Heart left ventricle (tissue), 16 donors: ENCODE measurements at regions not wholly inside any gene's neighbourhood (a gene's known extent, or its start where the extent isn't known, plus 50 kb on each side); places are given as distances from the start of the nearest gene placed in this dataset.

Source experiments
- ATAC-seq, 4 donors: fragments of 200-7000 bp; cut with Tn5 transposase; one replicate each; pipeline ENCODE4 v1.9.1; 2020 to 2022; ENCODE audit warnings: moderate library complexity in 4 of 4, mild to moderate bottlenecking in 3 of 4, moderate number of reproducible peaks in 1 of 4
- DNase-seq, 5 donors: peaks; one replicate each; pipeline ENCODE4 v3.0.0-alpha.2; 2020
- H3K27ac ChIP-seq, 12 donors: fragments of 200-600 bp; sonication (generic) in 4 of 12; one replicate each; pipeline versions ENCODE4 v1.5.0 to v1.8.0; 2016 to 2022; ENCODE audit warnings: mild to moderate bottlenecking in 2 of 12
- H3K27me3 ChIP-seq, 9 donors: fragments of 200-600 bp; sonication (generic) in 2 of 9; one replicate each; pipeline versions ENCODE4 v1.5.1 to v1.8.0; 2016 to 2022; ENCODE audit warnings: mild to moderate bottlenecking in 3 of 9
- H3K36me3 ChIP-seq, 9 donors: fragments of 200-600 bp; sonication (generic) in 2 of 9; one replicate each; pipeline versions ENCODE4 v1.5.0 to v1.8.0; 2018 to 2022; ENCODE audit warnings: mild to moderate bottlenecking in 2 of 9
- H3K4me1 ChIP-seq, 12 donors: fragments of 200-600 bp; sonication (generic) in 4 of 12; one replicate each; pipeline versions ENCODE4 v1.5.0 to v1.8.0; 2016 to 2022; ENCODE audit warnings: mild to moderate bottlenecking in 3 of 12
- H3K4me3 ChIP-seq, 12 donors: fragments of 200-600 bp; sonication (generic) in 4 of 12; one replicate each; pipeline versions ENCODE4 v1.5.0 to v1.8.0; 2017 to 2022; ENCODE audit warnings: mild to moderate bottlenecking in 9 of 12, moderate library complexity in 4 of 12
- H3K9me3 ChIP-seq, 12 donors: fragments of 200-600 bp; sonication (generic) in 4 of 12; one replicate each; pipeline versions ENCODE4 v1.5.0 to v1.8.0; 2016 to 2022; ENCODE audit warnings: mild to moderate bottlenecking in 1 of 12
- CTCF ChIP-seq, 12 donors: fragments of 200-600 bp; sonication (generic) in 4 of 12; IDR thresholded peaks; one replicate each; pipeline versions ENCODE4 v1.5.0 to v1.8.0; 2018 to 2022; ENCODE audit warnings: antibody characterized with exemption in 12 of 12, mild to moderate bottlenecking in 5 of 12
- POLR2A ChIP-seq, 2 donors: fragments of 450-650 bp; IDR thresholded peaks; one replicate each; pipeline ENCODE4 v1.6.1; 2017; ENCODE audit warnings: antibody characterized with exemption in 2 of 2, mild to moderate bottlenecking in 2 of 2, moderate library complexity in 2 of 2
- WGBS, 4 donors: extraction: QIAGEN DNeasy Blood & Tissue Kit in 2 of 4; methylation state at CpG; one replicate each; pipeline versions ENCODE4 v1.1.5 to v1.1.7; 2013 to 2018; 5-methylcytosine and 5-hydroxymethylcytosine counted together
- intact Hi-C, 10 donors: fragments of 100-400 bp; cut with DNase I; formaldehyde crosslinking; loops; one replicate each; pipeline versions ENCODE4 v1.11.1 to v1.14.2; 2022
- donor health status: ischemic (EF 13 %, LVEDD 7.1; RV severe dilation, severe dysfunction).
- donor health status: healthy with polysubstance abuse.
- donor health status: DM: no; HTN: yes; CAD: no.
- donor health status: DM: no; HTN: no; CAD: no.
- donor health status: ischemic (EF 25% LVEDD 6.9; RV normal size, moderate dysfunction).
- donor health status: ischemic (EF 25% LVEDD 5.7; RV mildly dilated, moderate dysfunction).
- donor health status: healthy.
- donor health status: DM: yes; HTN: yes; CAD: no.
- donor health status: ischemic (EF 35%, LVEDD 5.7; RV mildly dilated, moderate dysfunction).
- donor health status: nonischemic (EF 11% LVEDD 7.7; RV severe dilation, severe dysfunction).
- donor health status: DM: yes; HTN: yes; CAD: no.
- donor health status: PGD.
- donor health status: ischemic (EF 29% LVEDD 5.4; RV normal size, mild dysfunction).
- donor health status: nonischemic (EF 23%, LVEDD 6.1; RV moderate dilation, normal function).

- DNase-seq (no peak), ATAC-seq (no peak)
- TF ChIP-seq CTCF (IDR thresholded peaks at IDR 0.05) (no peak), POLR2A (IDR thresholded peaks at IDR 0.05) (no peak)
- Histone ChIP-seq H3K36me3 (no peaks in the 10 kb centered on the region), H3K9me3 (peaks cover 0 to 15% (median 4%) of the 10 kb centered on the region in 12 donors), H3K4me1 (no peaks in the 10 kb centered on the region), H3K27me3 (peaks cover 0 to 5% (median 0%) of the 10 kb centered on the region in 9 donors), H3K27ac (no peak overlapping the region), H3K4me3 (no peak overlapping the region)
- intact Hi-C loops, result no loop called here
- 70 to 79% (median 73%) methylated on average over 4 of the region's 4 CpGs for WGBS, 4 donors
These were observed 61.4 kb downstream of the ZXDA start for GRCh38 chrX:57848857-57849256.

- peaks cover 0 to 3% (median 0%) of the 10 kb centered on the region in 9 donors for H3K27me3 ChIP-seq
- no peaks in the 10 kb centered on the region for H3K9me3 ChIP-seq
- H3K4me1 ChIP-seq, result no peaks in the 10 kb centered on the region
- no peak overlapping the region for H3K4me3 ChIP-seq
- DNase-seq (no peak), ATAC-seq (no peak)
- TF ChIP-seq POLR2A (IDR thresholded peaks at IDR 0.05) (no peak), CTCF (IDR thresholded peaks at IDR 0.05) (no peak)
- H3K36me3 ChIP-seq, result no peaks in the 10 kb centered on the region
- WGBS, 4 donors, result 47 to 61% (median 55%) methylated on average over 4 of the region's 4 CpGs
- H3K27ac ChIP-seq, result no peak overlapping the region
- intact Hi-C loops, result loop anchor here (1.0 to 10.0 kb wide), 9 partner anchors 96 to 238 kb away; no protein-coding TSS in a partner anchor
These were observed 87.4 kb downstream of the ZXDA start for GRCh38 chrX:57822818-57823217.

GRCh38 chrX:57822398-57822797 lies 87.9 kb downstream of the ZXDA start:
- Histone ChIP-seq H3K9me3 (no peaks in the 10 kb centered on the region), H3K27me3 (no peaks in the 10 kb centered on the region), H3K4me3 (peak overlapping the region in 10 of 12 donors; percentile 3 to 46 (median 32)), H3K36me3 (no peaks in the 10 kb centered on the region), H3K4me1 (no peaks in the 10 kb centered on the region), H3K27ac (no peak overlapping the region)
- no peak for TF ChIP-seq CTCF (IDR thresholded peaks at IDR 0.05)
- no peak for TF ChIP-seq POLR2A (IDR thresholded peaks at IDR 0.05)
- intact Hi-C loops, result loop anchor here (1.0 to 10.0 kb wide), 9 partner anchors 96 to 238 kb away; no protein-coding TSS in a partner anchor
- no peak for DNase-seq
- no peak for ATAC-seq
- 51 to 68% (median 56%) methylated on average over 8 of the region's 8 CpGs for WGBS, 4 donors

DNA sequence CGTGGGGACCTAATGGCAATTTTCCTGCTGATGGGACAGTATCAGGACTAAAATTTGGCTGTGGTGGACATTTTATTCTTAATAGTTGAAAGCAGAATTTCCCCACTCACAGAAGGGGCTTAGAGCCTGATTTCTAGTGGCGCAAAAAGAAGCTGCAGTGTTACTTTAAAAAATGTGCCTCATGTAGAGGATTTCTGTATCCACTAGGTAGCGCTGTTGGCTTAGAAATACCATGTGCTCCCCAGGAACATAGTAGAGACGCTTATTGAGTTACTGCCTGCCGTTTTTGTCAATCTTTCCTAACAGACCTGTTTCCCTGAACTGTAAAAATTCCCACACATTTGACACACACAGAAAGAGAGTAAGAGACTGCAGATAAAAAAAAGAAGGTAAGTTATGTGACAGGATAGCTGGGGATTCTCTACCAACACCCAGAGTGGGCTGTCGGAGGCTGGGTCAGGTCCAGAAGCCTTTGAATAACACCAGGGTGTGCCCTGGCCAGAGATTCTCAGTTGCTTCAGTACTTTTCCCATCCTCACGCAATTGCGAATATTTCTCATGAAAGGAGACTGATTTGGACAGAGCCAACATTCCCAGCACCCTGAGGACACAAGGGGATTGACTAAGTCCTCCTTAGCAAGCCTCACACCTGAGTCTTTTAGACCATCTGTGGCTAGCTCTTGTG lies 88.4 kb downstream of the ZXDA start:
- Histone ChIP-seq H3K4me3 (peak overlapping the region in 10 of 12 donors; percentile 3 to 46 (median 32)), H3K4me1 (no peaks in the 10 kb centered on the region), H3K27ac (no peak overlapping the region), H3K27me3 (no peaks in the 10 kb centered on the region), H3K9me3 (no peaks in the 10 kb centered on the region), H3K36me3 (no peaks in the 10 kb centered on the region)
- ATAC-seq (peak; percentile 55 to 83 (median 80)), DNase-seq (peak in 2 of 5 donors; percentile 15 to 25)
- no peak for TF ChIP-seq POLR2A (IDR thresholded peaks at IDR 0.05)
- peak; percentile 42 to 70 (median 61) for TF ChIP-seq CTCF (IDR thresholded peaks at IDR 0.05)
- intact Hi-C loops, result loop anchor here (1.0 to 10.0 kb wide), 10 partner anchors 97 to 237 kb away; no protein-coding TSS in a partner anchor
- WGBS, 4 donors, result 13 to 19% (median 16%) methylated on average over 8 of the region's 8 CpGs
